ENCODE measurements at regions not wholly inside any gene's neighbourhood (a gene's known extent, or its start where the extent isn't known, plus 50 kb on each side); places are given as distances from the start of the nearest gene placed in this dataset.

DNA sequence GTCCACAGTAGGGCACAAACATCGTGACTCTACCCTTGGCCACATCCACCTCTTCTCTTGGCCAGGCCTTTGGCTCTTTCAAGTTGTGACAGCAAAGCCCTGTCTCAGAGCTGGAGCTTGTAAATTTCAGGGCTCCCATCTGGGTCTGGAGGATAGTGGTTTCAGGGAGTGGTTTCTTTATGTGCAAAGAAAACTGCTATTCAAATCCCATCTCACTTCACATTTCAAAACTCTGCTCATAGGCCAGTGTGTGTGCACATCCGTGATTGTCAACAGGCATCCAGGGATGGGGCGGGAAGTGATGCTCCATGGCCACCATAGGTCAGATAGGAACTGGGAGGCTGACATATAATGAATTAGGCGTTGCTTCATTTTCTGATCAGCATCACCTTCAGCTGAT, 107.8 kb upstream of the IL12B start (continued):
- no peak for TF ChIP-seq GABPA (IDR thresholded peaks at IDR 0.05 in 1 of 2, conservative IDR thresholded peaks at IDR 0.05 in 1 of 2)
- TF ChIP-seq FOXA2 (IDR thresholded peaks at IDR 0.05) = no peak
- no peak for TF ChIP-seq YY1 (IDR thresholded peaks at IDR 0.05)
- no peak for TF ChIP-seq HNF4A (conservative IDR thresholded peaks at IDR 0.05)
- TF ChIP-seq, protein P1, sequence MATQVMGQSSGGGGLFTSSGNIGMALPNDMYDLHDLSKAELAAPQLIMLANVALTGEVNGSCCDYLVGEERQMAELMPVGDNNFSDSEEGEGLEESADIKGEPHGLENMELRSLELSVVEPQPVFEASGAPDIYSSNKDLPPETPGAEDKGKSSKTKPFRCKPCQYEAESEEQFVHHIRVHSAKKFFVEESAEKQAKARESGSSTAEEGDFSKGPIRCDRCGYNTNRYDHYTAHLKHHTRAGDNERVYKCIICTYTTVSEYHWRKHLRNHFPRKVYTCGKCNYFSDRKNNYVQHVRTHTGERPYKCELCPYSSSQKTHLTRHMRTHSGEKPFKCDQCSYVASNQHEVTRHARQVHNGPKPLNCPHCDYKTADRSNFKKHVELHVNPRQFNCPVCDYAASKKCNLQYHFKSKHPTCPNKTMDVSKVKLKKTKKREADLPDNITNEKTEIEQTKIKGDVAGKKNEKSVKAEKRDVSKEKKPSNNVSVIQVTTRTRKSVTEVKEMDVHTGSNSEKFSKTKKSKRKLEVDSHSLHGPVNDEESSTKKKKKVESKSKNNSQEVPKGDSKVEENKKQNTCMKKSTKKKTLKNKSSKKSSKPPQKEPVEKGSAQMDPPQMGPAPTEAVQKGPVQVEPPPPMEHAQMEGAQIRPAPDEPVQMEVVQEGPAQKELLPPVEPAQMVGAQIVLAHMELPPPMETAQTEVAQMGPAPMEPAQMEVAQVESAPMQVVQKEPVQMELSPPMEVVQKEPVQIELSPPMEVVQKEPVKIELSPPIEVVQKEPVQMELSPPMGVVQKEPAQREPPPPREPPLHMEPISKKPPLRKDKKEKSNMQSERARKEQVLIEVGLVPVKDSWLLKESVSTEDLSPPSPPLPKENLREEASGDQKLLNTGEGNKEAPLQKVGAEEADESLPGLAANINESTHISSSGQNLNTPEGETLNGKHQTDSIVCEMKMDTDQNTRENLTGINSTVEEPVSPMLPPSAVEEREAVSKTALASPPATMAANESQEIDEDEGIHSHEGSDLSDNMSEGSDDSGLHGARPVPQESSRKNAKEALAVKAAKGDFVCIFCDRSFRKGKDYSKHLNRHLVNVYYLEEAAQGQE (IDR thresholded peaks at IDR 0.05) = no peak
- TF ChIP-seq NR2F2 (IDR thresholded peaks at IDR 0.05) = no peak
- no peak for TF ChIP-seq RXRA (IDR thresholded peaks at IDR 0.05)
- TF ChIP-seq HNF4G (IDR thresholded peaks at IDR 0.05) = no peak

GRCh38 chr5:159439002-159439401, 108.7 kb upstream of the IL12B start:
- Histone ChIP-seq H3K9me3 (ENCODE audit: control insufficient read depth in 4 of 4, low read length in 3 of 4) (no peaks in the 10 kb centered on the region), H3K27me3 (ENCODE audit: control insufficient read depth in 4 of 4, insufficient read depth in 4 of 4, low read length in 3 of 4) (no peaks in the 10 kb centered on the region), H3K4me3 (ENCODE audit: low read depth in 1 of 3, low read length in 3 of 3) (no peak overlapping the region), H3K9ac (ENCODE audit: low read depth in 1 of 2, low read length in 2 of 2) (no peak overlapping the region), H3K36me3 (ENCODE audit: control insufficient read depth in 4 of 4, insufficient read depth in 3 of 4, low read depth in 1 of 4, low read length in 3 of 4) (no peaks in the 10 kb centered on the region), H3K4me1 (ENCODE audit: control insufficient read depth in 4 of 4, insufficient read depth in 4 of 4, low read length in 3 of 4) (no peaks in the 10 kb centered on the region), H3K27ac (ENCODE audit: low read depth in 1 of 2, low read length in 2 of 2) (no peak overlapping the region)
- no peak for TF ChIP-seq MAX (IDR thresholded peaks at IDR 0.05)
- TF ChIP-seq, protein P1 (IDR thresholded peaks at IDR 0.05) = no peak
- no peak for TF ChIP-seq HNF4A (conservative IDR thresholded peaks at IDR 0.05)
- TF ChIP-seq FOXA2 (IDR thresholded peaks at IDR 0.05) = no peak
- TF ChIP-seq, protein P2, sequence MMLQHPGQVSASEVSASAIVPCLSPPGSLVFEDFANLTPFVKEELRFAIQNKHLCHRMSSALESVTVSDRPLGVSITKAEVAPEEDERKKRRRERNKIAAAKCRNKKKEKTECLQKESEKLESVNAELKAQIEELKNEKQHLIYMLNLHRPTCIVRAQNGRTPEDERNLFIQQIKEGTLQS (IDR thresholded peaks at IDR 0.05) = no peak
- no peak for DNase-seq (ENCODE audit: low spot score)
- WGBS = 87% methylated on average over 2 of the region's 2 CpGs

GRCh38 chr5:159440235-159440634, 109.9 kb upstream of the IL12B start:
- H3K4me3 ChIP-seq (ENCODE audit: low read depth in 1 of 3, low read length in 3 of 3) = no peak overlapping the region
- H3K27me3 ChIP-seq (ENCODE audit: control insufficient read depth in 4 of 4, insufficient read depth in 4 of 4, low read length in 3 of 4) = no peaks in the 10 kb centered on the region
- H3K9ac ChIP-seq (ENCODE audit: low read depth in 1 of 2, low read length in 2 of 2) = no peak overlapping the region
- WGBS = 79% methylated on average over 7 of the region's 7 CpGs
- no peak overlapping the region for H3K27ac ChIP-seq (ENCODE audit: low read depth in 1 of 2, low read length in 2 of 2)
- H3K36me3 ChIP-seq (ENCODE audit: control insufficient read depth in 4 of 4, insufficient read depth in 3 of 4, low read depth in 1 of 4, low read length in 3 of 4) = no peaks in the 10 kb centered on the region
- DNase-seq (ENCODE audit: low spot score) = no peak
- H3K4me1 ChIP-seq (ENCODE audit: control insufficient read depth in 4 of 4, insufficient read depth in 4 of 4, low read length in 3 of 4) = no peaks in the 10 kb centered on the region
- H3K9me3 ChIP-seq (ENCODE audit: control insufficient read depth in 4 of 4, low read length in 3 of 4) = no peaks in the 10 kb centered on the region
- TF ChIP-seq HNF4A (conservative IDR thresholded peaks at IDR 0.05) = no peak
- TF ChIP-seq RAD21 (IDR thresholded peaks at IDR 0.05) = no peak
- TF ChIP-seq, protein P3, sequence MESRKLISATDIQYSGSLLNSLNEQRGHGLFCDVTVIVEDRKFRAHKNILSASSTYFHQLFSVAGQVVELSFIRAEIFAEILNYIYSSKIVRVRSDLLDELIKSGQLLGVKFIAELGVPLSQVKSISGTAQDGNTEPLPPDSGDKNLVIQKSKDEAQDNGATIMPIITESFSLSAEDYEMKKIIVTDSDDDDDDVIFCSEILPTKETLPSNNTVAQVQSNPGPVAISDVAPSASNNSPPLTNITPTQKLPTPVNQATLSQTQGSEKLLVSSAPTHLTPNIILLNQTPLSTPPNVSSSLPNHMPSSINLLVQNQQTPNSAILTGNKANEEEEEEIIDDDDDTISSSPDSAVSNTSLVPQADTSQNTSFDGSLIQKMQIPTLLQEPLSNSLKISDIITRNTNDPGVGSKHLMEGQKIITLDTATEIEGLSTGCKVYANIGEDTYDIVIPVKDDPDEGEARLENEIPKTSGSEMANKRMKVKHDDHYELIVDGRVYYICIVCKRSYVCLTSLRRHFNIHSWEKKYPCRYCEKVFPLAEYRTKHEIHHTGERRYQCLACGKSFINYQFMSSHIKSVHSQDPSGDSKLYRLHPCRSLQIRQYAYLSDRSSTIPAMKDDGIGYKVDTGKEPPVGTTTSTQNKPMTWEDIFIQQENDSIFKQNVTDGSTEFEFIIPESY (IDR thresholded peaks at IDR 0.05) = no peak
- TF ChIP-seq EGR1 (IDR thresholded peaks at IDR 0.05; ENCODE audit: low read depth in 2 of 2) = no peak
- no peak for TF ChIP-seq TAF1 (conservative IDR thresholded peaks at IDR 0.05)
- TF ChIP-seq SP1 (IDR thresholded peaks at IDR 0.05) = no peak
- TF ChIP-seq NR2F2 (IDR thresholded peaks at IDR 0.05) = no peak
- no peak for TF ChIP-seq FOXA1 (IDR thresholded peaks at IDR 0.05)
- no peak for TF ChIP-seq CTCF (IDR thresholded peaks at IDR 0.05; ENCODE audit: low read depth, low read length, missing input control)
- TF ChIP-seq GABPA (IDR thresholded peaks at IDR 0.05 in 1 of 2, conservative IDR thresholded peaks at IDR 0.05 in 1 of 2) = no peak
- no peak for TF ChIP-seq MAX (IDR thresholded peaks at IDR 0.05)
- TF ChIP-seq, protein P2 (IDR thresholded peaks at IDR 0.05) = no peak
